NCI-H128 (cell line): ENCODE measurements at regions not wholly inside any gene's neighbourhood (a gene's known extent, or its start where the extent isn't known, plus 50 kb on each side); places are given as distances from the start of the nearest gene placed in this dataset.

Source experiments
- DNase-seq: peaks from one replicate; lab custom pipeline; 2025; ENCODE audit not compliant: unreplicated experiment; lab: John Stamatoyannopoulos, UW

DNA sequence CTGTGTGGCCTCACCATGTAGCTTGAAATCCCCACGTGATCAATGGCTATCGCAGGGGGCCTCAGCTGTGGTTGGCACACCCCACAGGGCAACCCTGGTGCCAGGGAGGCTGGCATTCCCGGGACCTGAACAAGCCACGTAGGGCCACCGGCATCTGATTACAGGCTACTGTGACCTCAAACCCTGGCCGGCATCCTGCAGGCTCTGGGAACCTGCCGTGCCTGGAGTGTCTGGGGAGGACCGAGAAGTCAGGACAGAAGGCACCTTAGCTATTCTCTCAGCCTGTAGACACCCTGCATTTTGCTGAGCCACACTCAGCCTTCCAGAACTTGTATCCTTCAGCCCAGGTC lies 213.0 kb downstream of the GLI2 start:
- no peak for DNase-seq

GRCh38 chr2:120949027-120949956 lies 213.6 kb downstream of the GLI2 start:
- DNase-seq: no peak

- no peak for DNase-seq
These were observed 214.4 kb downstream of the GLI2 start for GRCh38 chr2:120949957-120950590.

DNA sequence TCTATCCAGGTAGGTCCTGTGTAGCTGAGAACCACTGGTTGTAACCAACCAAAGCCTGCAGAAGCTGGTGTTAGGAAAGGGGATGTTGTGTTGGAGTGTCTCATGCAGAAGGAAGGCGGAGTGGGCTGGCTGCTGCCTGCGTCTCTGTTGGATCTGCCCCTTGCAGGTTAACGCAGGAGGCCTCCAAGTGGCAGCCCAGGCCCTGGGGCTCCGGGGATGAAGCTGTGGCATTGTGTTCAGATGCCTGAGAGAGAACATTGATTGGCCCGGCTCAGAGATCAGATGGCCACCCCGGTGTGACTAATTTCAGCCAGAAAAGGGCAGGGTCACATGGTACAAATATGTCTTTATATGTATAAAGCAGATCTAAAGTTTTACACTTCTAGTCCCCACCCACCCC lies 216.0 kb downstream of the GLI2 start:
- DNase-seq: no peak

DNA sequence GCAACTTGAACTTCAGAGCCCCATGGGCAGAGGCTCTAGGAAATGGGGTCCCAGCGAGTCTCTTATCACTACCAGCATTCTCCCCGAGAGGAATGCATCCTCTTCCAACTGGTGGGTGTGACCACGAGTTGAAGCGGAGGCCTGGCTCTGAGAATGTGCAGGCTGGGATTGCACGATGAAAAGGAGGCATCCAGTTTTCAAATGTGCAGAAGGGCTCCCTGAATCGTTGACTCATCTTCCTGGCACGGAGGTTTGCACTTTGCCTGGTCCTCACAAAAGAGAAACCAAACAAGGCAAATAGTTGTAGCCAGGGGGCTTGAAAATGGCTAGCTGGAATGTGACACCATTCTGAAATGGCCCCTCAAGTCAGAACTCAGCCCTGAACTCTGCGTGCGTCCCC lies 216.7 kb downstream of the GLI2 start:
- no peak for DNase-seq

DNA sequence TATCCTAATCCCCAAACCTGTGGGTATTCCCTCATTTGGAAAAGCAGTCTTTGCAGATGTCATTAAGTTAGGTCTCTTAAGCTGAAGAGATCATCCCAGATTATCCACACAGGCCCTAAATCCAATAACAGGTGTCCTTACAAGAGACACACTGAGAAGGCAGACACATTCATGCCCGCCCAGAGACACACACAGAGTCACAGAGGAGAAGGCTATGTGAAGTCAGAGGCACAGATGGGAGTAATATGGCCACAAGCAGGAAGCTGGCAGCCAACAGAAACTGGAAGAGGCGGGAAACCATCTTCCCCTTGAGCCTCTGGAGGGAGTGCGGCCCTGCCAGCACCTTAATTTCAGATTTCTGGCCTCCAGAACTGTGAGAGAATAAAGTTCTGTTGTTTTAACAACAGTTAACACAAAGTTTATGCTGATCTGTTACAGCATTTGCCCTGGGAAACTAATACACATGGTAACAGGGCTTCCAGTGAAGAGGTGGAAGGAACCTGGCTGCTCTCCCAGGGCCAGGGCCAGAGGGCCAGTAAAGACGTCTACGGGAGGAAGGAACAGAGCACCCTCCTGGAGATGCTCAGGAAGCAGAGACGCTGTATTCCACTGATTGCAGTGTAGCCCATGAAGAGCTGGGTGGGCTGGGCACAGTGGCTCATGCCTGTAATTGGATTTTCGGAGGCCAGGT lies 217.5 kb downstream of the GLI2 start:
- DNase-seq: no peak

DNA sequence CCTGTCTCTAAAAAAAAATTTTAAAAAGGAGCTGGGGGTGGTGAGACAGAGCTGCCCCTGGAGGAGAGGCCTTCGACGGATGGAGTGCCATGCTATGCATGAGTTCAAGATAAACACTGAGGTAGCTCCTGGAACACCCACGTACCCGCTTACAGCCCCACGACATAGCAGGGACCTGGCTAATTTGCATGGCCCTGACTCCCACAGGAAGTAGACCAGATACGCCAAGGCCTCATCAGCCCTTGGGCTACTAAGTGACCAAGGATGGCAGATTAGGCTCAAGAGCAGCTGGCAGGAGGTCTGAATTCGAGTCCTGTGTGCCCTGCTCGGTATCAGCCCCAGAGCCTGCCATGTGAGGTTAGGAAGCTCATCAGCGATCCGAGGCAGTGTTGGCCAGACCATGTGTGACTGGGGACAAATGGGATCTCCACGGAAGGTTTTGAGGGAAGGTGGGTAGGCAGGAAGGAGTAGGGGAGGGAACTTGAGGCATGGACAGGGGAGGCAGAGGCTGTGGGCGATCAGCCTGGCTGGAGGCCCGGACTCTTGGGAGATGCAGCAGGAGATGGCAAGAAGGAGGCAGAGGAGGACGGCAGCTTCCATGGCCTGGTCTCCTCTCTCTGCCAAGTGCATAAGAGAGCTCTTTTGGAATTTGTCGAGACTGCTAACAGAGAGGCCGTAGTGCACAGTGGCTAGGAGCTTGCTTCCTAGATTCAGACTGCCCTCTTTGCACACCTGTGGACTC lies 218.3 kb downstream of the GLI2 start:
- DNase-seq: no peak

DNA sequence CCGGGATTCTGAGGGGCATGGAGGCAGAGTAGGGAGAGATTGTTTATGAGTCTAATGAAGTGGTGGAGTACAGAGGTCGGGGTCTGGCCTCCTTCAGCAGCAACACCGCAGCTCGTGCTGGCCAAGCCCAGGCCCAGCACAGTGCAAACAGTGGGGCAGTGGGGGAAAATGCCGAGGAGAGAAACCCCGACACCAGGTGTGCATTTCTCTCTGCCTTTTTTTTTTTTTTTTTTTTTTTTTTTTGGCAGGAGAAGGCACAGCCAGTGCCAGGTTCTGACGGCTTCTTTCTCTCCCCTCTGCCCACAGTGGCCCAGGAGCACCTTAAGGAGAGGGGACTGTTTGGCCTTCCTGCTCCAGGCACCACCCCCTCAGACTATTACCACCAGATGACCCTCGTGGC lies 219.3 kb downstream of the GLI2 start:
- DNase-seq: no peak

GRCh38 chr2:120955427-120955826 lies 219.8 kb downstream of the GLI2 start:
- DNase-seq: no peak

DNA sequence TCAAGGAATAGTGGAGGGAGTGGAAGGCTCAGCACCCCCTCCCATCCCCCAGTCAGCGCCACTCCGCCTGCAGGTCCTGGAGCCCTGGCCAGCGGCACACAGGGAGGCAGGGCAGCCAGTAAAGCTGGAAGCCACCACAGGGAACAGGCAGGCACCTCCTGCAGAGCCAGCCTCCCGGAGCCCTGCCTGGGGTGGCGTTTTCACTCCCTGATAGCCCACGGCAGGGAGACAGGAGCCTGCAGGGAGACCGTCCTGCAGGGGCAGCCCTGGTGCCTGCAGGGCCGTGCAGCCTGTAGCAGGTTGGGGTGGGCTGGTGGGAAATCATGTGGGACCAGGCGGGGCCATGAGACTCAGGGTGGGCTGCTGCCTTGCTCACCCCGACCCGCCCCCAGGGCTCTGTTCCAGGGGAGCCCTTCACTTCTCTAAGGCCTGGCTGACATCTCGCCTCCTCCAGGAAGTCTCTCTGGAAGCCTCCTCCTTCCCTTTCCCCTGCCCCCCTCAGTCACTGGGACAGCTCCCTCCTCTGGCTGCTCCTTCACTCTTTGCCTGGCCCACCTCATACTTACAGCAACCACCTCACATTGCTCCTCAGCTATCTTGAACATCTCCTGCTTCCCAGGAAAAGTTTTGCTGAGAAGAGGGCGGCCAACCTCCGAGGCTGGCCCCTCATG lies 221.0 kb downstream of the GLI2 start:
- no peak for DNase-seq

DNA sequence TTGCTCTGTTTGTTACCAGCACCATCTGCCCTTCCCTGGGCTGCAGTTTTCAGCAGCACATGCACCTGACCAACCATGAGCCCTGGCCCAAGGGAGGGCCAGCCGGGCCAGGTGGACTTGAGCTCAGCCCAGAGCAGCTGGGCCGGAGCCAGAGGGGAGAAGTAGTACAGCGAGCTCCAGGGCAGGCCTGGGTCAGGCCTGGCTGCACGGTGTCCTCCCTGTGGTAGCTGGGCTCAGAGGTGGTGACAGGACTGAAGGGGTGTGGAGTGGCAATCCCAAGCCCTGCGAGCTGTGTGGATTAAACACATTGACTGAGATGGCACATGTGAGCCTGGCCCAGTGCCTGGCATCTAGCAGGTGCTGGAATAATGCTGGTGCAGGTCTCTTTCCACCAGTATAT lies 222.2 kb downstream of the GLI2 start:
- DNase-seq: no peak

DNA sequence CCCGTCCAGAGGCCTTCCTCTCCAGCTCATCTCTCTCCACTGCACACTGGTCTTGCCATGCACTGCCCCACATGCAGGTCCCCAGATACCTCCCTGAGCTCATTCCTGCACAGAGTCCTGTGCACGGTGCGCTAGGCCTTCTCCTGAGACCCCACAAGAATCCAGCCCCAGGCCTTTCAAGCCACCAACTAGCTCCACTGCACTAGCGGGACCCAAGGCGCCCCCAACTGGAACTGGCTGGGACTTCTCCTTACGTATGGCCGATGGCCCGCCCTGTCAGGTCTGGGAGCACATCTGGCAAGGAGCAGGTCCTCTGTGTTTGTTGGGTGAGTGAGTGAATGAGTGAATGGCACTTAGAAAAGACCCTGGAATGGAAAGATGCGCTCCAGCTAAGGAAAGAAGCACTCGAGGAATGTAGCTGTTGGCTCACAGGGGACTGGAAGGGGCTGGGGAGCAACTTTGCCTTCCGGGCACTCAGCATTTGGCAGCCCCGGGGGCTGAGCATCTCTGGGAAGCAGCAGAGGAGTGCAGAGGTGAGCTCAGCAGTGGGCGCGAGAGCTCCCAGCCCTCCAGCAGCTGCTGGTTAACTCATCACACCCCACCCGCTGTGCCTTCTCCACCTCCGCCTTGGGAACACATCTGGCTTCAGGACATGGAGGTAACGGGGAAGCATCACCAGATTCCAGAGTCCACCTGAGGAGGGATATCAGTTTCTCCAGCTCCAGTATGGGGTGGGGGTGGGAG lies 223.1 kb downstream of the GLI2 start:
- no peak for DNase-seq

GRCh38 chr2:120959426-120959825 lies 223.8 kb downstream of the GLI2 start:
- DNase-seq: no peak

DNA sequence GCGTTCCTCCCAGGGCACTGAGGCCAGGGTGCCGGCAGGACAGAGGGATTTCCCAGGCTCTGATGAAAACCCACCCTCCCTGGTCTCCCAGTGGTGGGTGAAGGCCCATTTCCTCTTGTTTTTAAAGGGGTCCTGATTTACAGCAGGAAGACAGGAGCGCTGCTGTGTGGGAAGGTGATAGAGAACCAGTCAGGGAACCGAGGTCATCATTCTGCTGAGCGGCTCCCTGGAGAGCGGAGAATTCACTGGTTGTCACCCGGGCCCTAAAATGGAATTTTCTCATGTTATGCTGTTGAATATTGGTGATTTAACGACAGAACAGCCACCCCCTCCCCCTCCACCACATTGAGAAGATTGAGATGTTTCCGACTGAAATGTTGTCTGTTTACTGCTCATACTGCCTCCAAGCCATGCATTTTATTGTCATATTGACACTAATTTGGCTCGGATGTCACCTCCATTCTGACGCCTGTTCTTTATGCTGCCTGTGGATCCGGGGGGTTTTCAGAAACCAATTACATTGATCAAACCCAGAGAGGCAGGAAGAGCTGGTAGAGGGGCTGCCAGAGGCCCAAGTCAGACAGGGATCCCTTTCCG lies 225.2 kb downstream of the GLI2 start:
- DNase-seq: no peak

- DNase-seq: no peak
These were observed 225.7 kb downstream of the GLI2 start for GRCh38 chr2:120961396-120961795.

- no peak for DNase-seq
These were observed 228.5 kb downstream of the GLI2 start for GRCh38 chr2:120963997-120964705.

- DNase-seq: no peak
These were observed 229.2 kb downstream of the GLI2 start for GRCh38 chr2:120964819-120965218.

- no peak for DNase-seq
These were observed 231.0 kb downstream of the GLI2 start for GRCh38 chr2:120966510-120967254.
